ENCODE measurements at regions not wholly inside any gene's neighbourhood (a gene's known extent, or its start where the extent isn't known, plus 50 kb on each side); places are given as distances from the start of the nearest gene placed in this dataset.

DNA sequence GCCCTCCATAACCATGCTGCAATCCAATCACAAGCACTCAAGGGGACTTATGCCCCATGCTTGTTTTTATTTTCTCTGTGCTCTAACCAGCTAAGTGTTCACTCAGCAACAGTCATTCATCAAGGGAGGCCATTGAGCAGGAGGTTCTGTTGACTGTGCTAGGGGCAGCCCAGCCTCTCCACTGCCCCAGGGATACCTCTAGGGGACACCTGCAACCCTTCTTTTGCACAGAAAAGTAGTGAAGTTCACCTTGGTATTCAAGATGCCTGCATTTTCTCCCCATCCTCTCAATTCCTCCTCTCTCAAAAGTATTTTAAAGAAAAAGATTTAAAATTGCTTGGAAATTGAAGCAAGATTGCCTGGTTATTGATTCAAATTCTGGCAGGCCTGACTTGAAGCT, 124.7 kb upstream of the GNAO1 start:
- intact Hi-C loops (cut with DNase I, micrococcal nuclease), result no loop called here
- POLR2A ChIA-PET, result no interaction called here
- H3K36me3 Mint-ChIP-seq (ENCODE audit: low read depth), result no peaks in the 10 kb centered on the region

DNA sequence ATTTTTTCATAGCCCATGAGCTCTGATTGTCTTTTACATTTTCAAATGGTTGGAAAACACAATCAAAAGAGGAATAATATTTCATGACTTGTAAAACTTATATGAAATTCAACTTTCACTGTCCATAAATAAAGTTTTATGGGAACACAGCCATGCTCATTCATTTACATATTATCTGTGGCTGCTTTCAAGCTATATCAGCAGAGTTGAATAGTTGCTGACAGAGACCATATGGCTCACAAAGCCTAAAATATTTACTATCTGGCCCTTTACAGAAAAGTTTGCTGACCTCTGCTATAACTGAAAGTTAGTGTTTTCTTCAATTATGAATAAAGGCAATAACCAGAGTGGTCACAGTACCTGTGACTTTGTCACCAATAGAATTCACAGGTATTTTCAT, 128.2 kb upstream of the GNAO1 start:
- no peak for ATAC-seq (ENCODE audit: poor library complexity)
- H3K36me3 ChIP-seq (ENCODE audit: insufficient read depth, low read length), result no peaks in the 10 kb centered on the region
- H3K4me1 ChIP-seq (ENCODE audit: insufficient read depth, low read length), result no peaks in the 10 kb centered on the region
- DNase-seq, result no peak
- Mint-ChIP-seq H3K27me3 (peaks cover 17% of the 10 kb centered on the region), H3K36me3 (ENCODE audit: low read depth) (no peaks in the 10 kb centered on the region), H3K4me1 (ENCODE audit: low read depth) (no peaks in the 10 kb centered on the region), H3K9me3 (no peaks in the 10 kb centered on the region), H3K27ac (no peak overlapping the region), H3K4me3 (no peak overlapping the region)
- TF ChIP-seq, protein P1, sequence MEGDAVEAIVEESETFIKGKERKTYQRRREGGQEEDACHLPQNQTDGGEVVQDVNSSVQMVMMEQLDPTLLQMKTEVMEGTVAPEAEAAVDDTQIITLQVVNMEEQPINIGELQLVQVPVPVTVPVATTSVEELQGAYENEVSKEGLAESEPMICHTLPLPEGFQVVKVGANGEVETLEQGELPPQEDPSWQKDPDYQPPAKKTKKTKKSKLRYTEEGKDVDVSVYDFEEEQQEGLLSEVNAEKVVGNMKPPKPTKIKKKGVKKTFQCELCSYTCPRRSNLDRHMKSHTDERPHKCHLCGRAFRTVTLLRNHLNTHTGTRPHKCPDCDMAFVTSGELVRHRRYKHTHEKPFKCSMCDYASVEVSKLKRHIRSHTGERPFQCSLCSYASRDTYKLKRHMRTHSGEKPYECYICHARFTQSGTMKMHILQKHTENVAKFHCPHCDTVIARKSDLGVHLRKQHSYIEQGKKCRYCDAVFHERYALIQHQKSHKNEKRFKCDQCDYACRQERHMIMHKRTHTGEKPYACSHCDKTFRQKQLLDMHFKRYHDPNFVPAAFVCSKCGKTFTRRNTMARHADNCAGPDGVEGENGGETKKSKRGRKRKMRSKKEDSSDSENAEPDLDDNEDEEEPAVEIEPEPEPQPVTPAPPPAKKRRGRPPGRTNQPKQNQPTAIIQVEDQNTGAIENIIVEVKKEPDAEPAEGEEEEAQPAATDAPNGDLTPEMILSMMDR (IDR thresholded peaks at IDR 0.05), result no peak
- H3K27ac ChIP-seq (ENCODE audit: low read depth in 1 of 2, low read length in 2 of 2), result no peak overlapping the region
- POLR2A ChIA-PET, result no interaction called here
- intact Hi-C loops (cut with DNase I, micrococcal nuclease), result no loop called here
- no peaks in the 10 kb centered on the region for H3K9me3 ChIP-seq (ENCODE audit: control insufficient read depth in 1 of 2, insufficient read depth in 1 of 2, low read length in 2 of 2)
- H3K4me3 ChIP-seq (ENCODE audit: low read length), result no peak overlapping the region
- peaks cover 0 to 3% of the 10 kb centered on the region in 2 experiments for H3K27me3 ChIP-seq (ENCODE audit: control insufficient read depth in 1 of 2, insufficient read depth in 2 of 2, low read length in 2 of 2)
- CTCF ChIA-PET, result no interaction called here

More for the DNA sequence above, 124.7 kb upstream of the GNAO1 start:
- Mint-ChIP-seq H3K4me1 (ENCODE audit: low read depth) (no peaks in the 10 kb centered on the region), H3K27ac (no peak overlapping the region), H3K27me3 (peaks cover 25% of the 10 kb centered on the region), H3K9me3 (no peaks in the 10 kb centered on the region), H3K4me3 (no peak overlapping the region)
- no peaks in the 10 kb centered on the region for H3K36me3 ChIP-seq (ENCODE audit: insufficient read depth, low read length)
- no peak overlapping the region for H3K4me3 ChIP-seq (ENCODE audit: low read length)
- CTCF ChIA-PET, result no interaction called here
- no peaks in the 10 kb centered on the region for H3K4me1 ChIP-seq (ENCODE audit: insufficient read depth, low read length)
- TF ChIP-seq, protein P1 (IDR thresholded peaks at IDR 0.05), result no peak
- H3K27me3 ChIP-seq (ENCODE audit: control insufficient read depth in 1 of 2, insufficient read depth in 2 of 2, low read length in 2 of 2), result peaks cover 0 to 3% of the 10 kb centered on the region in 2 experiments
- no peak for ATAC-seq (ENCODE audit: poor library complexity)
- H3K27ac ChIP-seq (ENCODE audit: low read depth in 1 of 2, low read length in 2 of 2), result no peak overlapping the region
- DNase-seq, result no peak
- H3K9me3 ChIP-seq (ENCODE audit: control insufficient read depth in 1 of 2, insufficient read depth in 1 of 2, low read length in 2 of 2), result no peaks in the 10 kb centered on the region

DNA sequence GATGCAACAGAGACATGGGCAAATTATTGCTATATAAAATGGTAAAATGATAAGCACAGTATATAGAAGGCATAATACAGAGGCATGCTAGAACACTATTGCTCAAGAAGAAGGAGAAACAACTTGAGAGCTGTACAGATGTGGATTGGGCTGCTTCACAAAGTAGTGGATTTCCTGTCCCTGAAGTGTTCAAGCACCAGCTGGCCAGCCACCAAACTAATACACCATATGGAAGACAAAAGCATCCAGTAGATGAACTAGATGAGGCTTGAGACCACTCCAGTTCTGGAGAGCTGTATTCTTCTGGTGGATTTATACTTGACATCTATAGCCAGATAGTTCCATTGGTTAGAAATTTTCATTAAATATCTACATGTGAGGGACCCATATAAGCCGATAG, 134.1 kb upstream of the GNAO1 start:
- no peaks in the 10 kb centered on the region for H3K9me3 ChIP-seq (ENCODE audit: control insufficient read depth in 1 of 2, insufficient read depth in 1 of 2, low read length in 2 of 2)
- Mint-ChIP-seq H3K4me1 (ENCODE audit: low read depth) (no peaks in the 10 kb centered on the region), H3K4me3 (no peak overlapping the region), H3K27me3 (peaks cover 12% of the 10 kb centered on the region), H3K9me3 (no peaks in the 10 kb centered on the region), H3K36me3 (ENCODE audit: low read depth) (no peaks in the 10 kb centered on the region), H3K27ac (no peak overlapping the region)
- POLR2A ChIA-PET, result no interaction called here
- H3K27ac ChIP-seq (ENCODE audit: low read depth in 1 of 2, low read length in 2 of 2), result no peak overlapping the region
- CTCF ChIA-PET, result no interaction called here
- H3K27me3 ChIP-seq (ENCODE audit: control insufficient read depth in 1 of 2, insufficient read depth in 2 of 2, low read length in 2 of 2), result no peaks in the 10 kb centered on the region
- H3K4me1 ChIP-seq (ENCODE audit: insufficient read depth, low read length), result no peaks in the 10 kb centered on the region
- TF ChIP-seq, protein P1 (IDR thresholded peaks at IDR 0.05), result no peak
- ATAC-seq (ENCODE audit: poor library complexity) (no peak), DNase-seq (no peak)
- no peaks in the 10 kb centered on the region for H3K36me3 ChIP-seq (ENCODE audit: insufficient read depth, low read length)
- intact Hi-C loops (cut with DNase I, micrococcal nuclease), result no loop called here
- H3K4me3 ChIP-seq (ENCODE audit: low read length), result no peak overlapping the region

All from CD4-positive, alpha-beta T cell (primary cell).